HepG2 (cell line): ENCODE measurements at regions not wholly inside any gene's neighbourhood (a gene's known extent, or its start where the extent isn't known, plus 50 kb on each side); places are given as distances from the start of the nearest gene placed in this dataset.
A peak's percentile ranks its signal among the peaks of the same experiment; 100 is the strongest.
"Not testable (repeated sequence)": the region's sequence is repeated elsewhere in the genome, so short reads cannot be mapped to it uniquely, and the experiment has no call there.

Source experiments
- ATAC-seq: fragments of 200-7000 bp; cut with Tn5 transposase; 3 replicates; pipeline ENCODE4 v1.9.1; 2020; ENCODE audit warnings: mild to moderate bottlenecking, moderate library complexity
- BruUV-seq: library from RNA; stranded (reverse); fragments of 400-500 nt; replicated peaks from 2 replicates; lab custom pipeline; 2021; lab: Mats Ljungman, UMichigan
- CTCF ChIA-PET: fragments of 300-600 bp; formaldehyde crosslinking; extraction: SDS; loops from one replicate; lab custom pipeline; 2021; ENCODE audit warnings: low total read pairs, inconsistent platforms, low intra/inter-chr PET ratio; lab: Yijun Ruan, JAX
- POLR2A ChIA-PET: fragments of 350-600 bp; sonication (Branson Sonifier 250); formaldehyde crosslinking; loops from one replicate; lab custom pipeline; 2020; ENCODE audit warnings: antibody characterized with exemption, inconsistent platforms; lab: Yijun Ruan, JAX
- DNase-seq: peaks from one replicate; pipeline ENCODE4 v3.0.0-alpha.2; 2015; ENCODE audit warnings: low spot score
- FAIRE-seq: peaks from 3 replicates; lab custom pipeline; 2011; peaks lifted over from hg19 to GRCh38; lab: Jason Lieb, UNC
- H2AFZ ChIP-seq: one replicate; pipeline ENCODE4 v1.6.1; 2011; ENCODE audit warnings: low read length, inconsistent platforms
- H3K27ac ChIP-seq: fragments of 300-600 bp; 3 replicates; pipeline ENCODE4 v1.8.0; 2011; ENCODE audit warnings: mixed run types, mild to moderate bottlenecking, mixed read lengths, low read length, inconsistent platforms; ENCODE audit not compliant: insufficient read depth; ENCODE audit errors: extremely low read length
- H3K27me3 ChIP-seq, 2 experiments: fragments of 200-600 bp in 1 of 2; 2 replicates in 1 of 2; 3 replicates in 1 of 2; pipeline versions ENCODE4 v1.6.0 to v1.8.0; 2011; ENCODE audit warnings: low read length in 2 of 2, mild to moderate bottlenecking in 2 of 2, moderate library complexity in 2 of 2, inconsistent platforms in 1 of 2; ENCODE audit not compliant: insufficient read depth in 2 of 2, control insufficient read depth in 1 of 2
- H3K36me3 ChIP-seq, 2 experiments: fragments of 200-600 bp in 1 of 2; replicated peaks in 1 of 2; 2 replicates in 1 of 2; 3 replicates in 1 of 2; pipeline versions ENCODE4 v1.5.1 to v1.8.0; 2011; ENCODE audit warnings: low read length in 2 of 2, inconsistent platforms in 1 of 2; ENCODE audit not compliant: insufficient read depth in 2 of 2, control insufficient read depth in 1 of 2
- H3K4me1 ChIP-seq: 2 replicates; pipeline ENCODE4 v1.5.1; 2012; ENCODE audit warnings: low read length, inconsistent platforms; ENCODE audit not compliant: insufficient read depth
- H3K4me2 ChIP-seq: 2 replicates; pipeline ENCODE4 v1.6.0; 2011; ENCODE audit warnings: low read depth, low read length, inconsistent platforms
- H3K4me3 ChIP-seq, 3 experiments: fragments of 200-600 bp in 1 of 3; sonication (generic), shearing (Covaris generic) in 1 of 3; replicated peaks in 1 of 3; 2 replicates each; pipeline ENCODE4 v1.5.1; 2011 to 2016; ENCODE audit warnings: low read length in 3 of 3, inconsistent platforms in 2 of 3, low read depth in 2 of 3, mild to moderate bottlenecking in 2 of 3, control low read depth in 1 of 3, mixed read lengths in 1 of 3; ENCODE audit not compliant: insufficient read depth in 1 of 3
- H3K79me2 ChIP-seq: one replicate; pipeline ENCODE4 v1.6.1; 2011; ENCODE audit warnings: low read length, inconsistent platforms; ENCODE audit not compliant: insufficient read depth
- H3K9ac ChIP-seq: 2 replicates; pipeline ENCODE4 v1.6.0; 2011; ENCODE audit warnings: mild to moderate bottlenecking, low read depth, low read length, inconsistent platforms; ENCODE audit not compliant: insufficient read depth
- H3K9me3 ChIP-seq: 2 replicates; pipeline ENCODE4 v1.5.1; 2012; ENCODE audit warnings: mild to moderate bottlenecking, low read length
- H4K20me1 ChIP-seq: 2 replicates; pipeline ENCODE4 v1.6.0; 2011; ENCODE audit warnings: inconsistent platforms, mild to moderate bottlenecking, low read length, moderate library complexity; ENCODE audit not compliant: insufficient read depth
- CTCF ChIP-seq: sonication (generic); formaldehyde crosslinking; IDR thresholded peaks from 2 replicates; pipeline ENCODE4 v1.5.0; 2020; ENCODE audit warnings: mild to moderate bottlenecking, missing genetic modification reagents, moderate library complexity
- JDP2 ChIP-seq: sonication (generic); formaldehyde crosslinking; IDR thresholded peaks from 2 replicates; pipeline ENCODE4 v1.8.1; 2022; ENCODE audit warnings: missing genetic modification reagents, borderline replicate concordance
- MAFF ChIP-seq: IDR thresholded peaks from 2 replicates; pipeline ENCODE4 v1.6.1; 2011; ENCODE audit warnings: low read depth, low read length, improper control_type of control experiment
- MAFK ChIP-seq, 2 experiments: IDR thresholded peaks in 1 of 2; conservative IDR thresholded peaks in 1 of 2; 2 replicates each; pipeline ENCODE4 v1.6.1; 2011; ENCODE audit warnings: improper control_type of control experiment in 2 of 2, low read length in 2 of 2
- STAG1 ChIP-seq: sonication (generic); formaldehyde crosslinking; IDR thresholded peaks from 2 replicates; pipeline ENCODE4 v1.4.0; 2020; ENCODE audit warnings: missing genetic modification reagents
- ZFP36L1 ChIP-seq: sonication (generic); formaldehyde crosslinking; IDR thresholded peaks from 2 replicates; pipeline ENCODE4 v1.8.0; 2022; ENCODE audit warnings: mild to moderate bottlenecking, missing genetic modification reagents, moderate library complexity
- ZNF672 ChIP-seq: sonication (generic); formaldehyde crosslinking; IDR thresholded peaks from 2 replicates; pipeline ENCODE4 v1.8.1; 2022; ENCODE audit warnings: missing genetic modification reagents
- ZSCAN20 ChIP-seq: sonication (generic); formaldehyde crosslinking; IDR thresholded peaks from 2 replicates; pipeline ENCODE4 v1.4.0; 2020; ENCODE audit warnings: missing genetic modification reagents, mild to moderate bottlenecking, borderline replicate concordance
- WGBS: methylation state at CpG from one replicate; pipeline ENCODE4 v1.1.6; 2017; ENCODE audit warnings: low lambda C conversion rate; 5-methylcytosine and 5-hydroxymethylcytosine counted together
- in situ Hi-C: cut with HindIII; loops from 2 replicates; pipeline ENCODE4 v1.10.0; 2017; ENCODE audit warnings: low pct_unique_long_range_greater_than_20kb; ENCODE audit not compliant: extremely low pct_ligation_motif_present
- intact Hi-C: fragments of 100-400 bp; cut with micrococcal nuclease; formaldehyde crosslinking; loops from one replicate; pipeline ENCODE4 v1.10.0; 2022; ENCODE audit not compliant: unreplicated experiment

GRCh38 chr3:81182086-81182875 lies 579.2 kb downstream of the GBE1 start:
- H3K27me3 ChIP-seq, H4K20me1 ChIP-seq, H3K79me2 ChIP-seq, H3K9me3 ChIP-seq, H3K4me1 ChIP-seq, H3K4me2 ChIP-seq, H3K27ac ChIP-seq, CTCF ChIA-PET, H3K4me3 ChIP-seq, FAIRE-seq, ATAC-seq, intact Hi-C loops, DNase-seq, H2AFZ ChIP-seq, H3K9ac ChIP-seq, in situ Hi-C loops, BruUV-seq, H3K36me3 ChIP-seq, POLR2A ChIA-PET: not testable (repeated sequence)
- peak; percentile 54 for TF ChIP-seq MAFF
- TF ChIP-seq MAFK (conservative IDR thresholded peaks at IDR 0.05 in 1 of 2, IDR thresholded peaks at IDR 0.05 in 1 of 2; ENCODE audit: low read length in 2 of 2): peak in 1 of 2 experiments; percentile 63; a peak in 2 of 4 replicates
- 18% methylated on average over 11 of the region's 12 CpGs for WGBS

GRCh38 chr3:81173514-81173913 lies 587.9 kb downstream of the GBE1 start:
- DNase-seq (peak; percentile 10), FAIRE-seq (no peak), ATAC-seq (peak; percentile 64; the same call in 2 of the 3 replicates)
- ChIA-PET CTCF (interaction anchor here (1.9 kb wide), 1 partner anchor 388 kb away, joined by 8 read pairs; no protein-coding TSS in a partner anchor), POLR2A (no interaction called here)
- in situ Hi-C loops (no loop called here), intact Hi-C loops (loop anchor here (1.0 to 5.0 kb wide), 3 partner anchors 388 to 1651 kb away; no protein-coding TSS in a partner anchor)
- H3K27me3 ChIP-seq: no peaks in the 10 kb centered on the region
- no peak overlapping the region for H3K9ac ChIP-seq
- no TSS peak for BruUV-seq
- no peak overlapping the region for H3K4me3 ChIP-seq
- no peak overlapping the region for H3K27ac ChIP-seq
- no peaks in the 10 kb centered on the region for H3K4me1 ChIP-seq
- H3K4me2 ChIP-seq: no peak overlapping the region
- H2AFZ ChIP-seq: no peak overlapping the region
- H3K79me2 ChIP-seq: no peaks in the 10 kb centered on the region
- H4K20me1 ChIP-seq: no peaks in the 10 kb centered on the region
- WGBS: 2% methylated on average over 4 of the region's 4 CpGs
- no peaks in the 10 kb centered on the region for H3K36me3 ChIP-seq
- H3K9me3 ChIP-seq: no peaks in the 10 kb centered on the region
- TF ChIP-seq ZSCAN20 (CRISPR knock-in tag): no peak
- peak; percentile 36; the same call in 1 of the 2 replicates for TF ChIP-seq CTCF (CRISPR knock-in tag)
- no peak for TF ChIP-seq JDP2 (CRISPR knock-in tag)
- TF ChIP-seq ZNF672 (CRISPR knock-in tag): no peak
- no peak for TF ChIP-seq ZFP36L1
- TF ChIP-seq STAG1: peak; percentile 29; the same call in 1 of the 2 replicates
